BLaER1 (cell line): ENCODE measurements at regions not wholly inside any gene's neighbourhood (a gene's known extent, or its start where the extent isn't known, plus 50 kb on each side); places are given as distances from the start of the nearest gene placed in this dataset.
A peak's percentile ranks its signal among the peaks of the same experiment; 100 is the strongest.

Source experiments
- H3K27ac ChIP-seq: shearing (Covaris generic); formaldehyde crosslinking; 2 replicates; pipeline ENCODE4 v1.8.1; 2022
- H3K27me3 ChIP-seq: shearing (Covaris generic); formaldehyde crosslinking; 2 replicates; pipeline ENCODE4 v1.8.1; 2022
- H3K36me3 ChIP-seq: shearing (Covaris generic); formaldehyde crosslinking; 2 replicates; pipeline ENCODE4 v1.8.1; 2022
- H3K4me1 ChIP-seq: shearing (Covaris generic); formaldehyde crosslinking; 2 replicates; pipeline ENCODE4 v1.8.1; 2022
- H3K4me2 ChIP-seq: shearing (Covaris generic); formaldehyde crosslinking; 2 replicates; pipeline ENCODE4 v1.8.1; 2022
- H3K4me3 ChIP-seq: shearing (Covaris generic); formaldehyde crosslinking; 2 replicates; pipeline ENCODE4 v1.8.1; 2022
- H3K9ac ChIP-seq: shearing (Covaris generic); formaldehyde crosslinking; 2 replicates; pipeline ENCODE4 v1.8.1; 2022
- H3K9me3 ChIP-seq: shearing (Covaris generic); formaldehyde crosslinking; 2 replicates; pipeline ENCODE4 v1.8.1; 2022
- H4K20me1 ChIP-seq: shearing (Covaris generic); formaldehyde crosslinking; 2 replicates; pipeline ENCODE4 v1.8.1; 2022
- Cebpa-rat ChIP-seq: shearing (Covaris generic); IDR thresholded peaks from 2 replicates; pipeline ENCODE4 v1.8.1; 2022

GRCh38 chr10:90598513-90598912 is 259.3 kb downstream of the HTR7 start:
- Histone ChIP-seq H3K27ac (no peak overlapping the region; the same call in 1 of the 2 replicates), H4K20me1 (no peaks in the 10 kb centered on the region), H3K9me3 (peaks cover 42% of the 10 kb centered on the region), H3K4me2 (0 out of 2 replicates have a peak overlapping the region, but pooled peaks have one; percentile 3), H3K27me3 (no peaks in the 10 kb centered on the region), H3K9ac (no peak overlapping the region), H3K4me1 (peaks cover 57% of the 10 kb centered on the region), H3K36me3 (peaks cover 4% of the 10 kb centered on the region), H3K4me3 (no peak overlapping the region)
- TF ChIP-seq Cebpa-rat: no peak

GRCh38 chr10:90602862-90603610 is 254.8 kb downstream of the HTR7 start:
- H4K20me1 ChIP-seq: no peaks in the 10 kb centered on the region
- H3K4me3 ChIP-seq: no peak overlapping the region
- peaks cover 59% of the 10 kb centered on the region for H3K9me3 ChIP-seq
- H3K4me2 ChIP-seq: no peak overlapping the region
- TF ChIP-seq Cebpa-rat: no peak
- H3K4me1 ChIP-seq: peaks cover 12% of the 10 kb centered on the region
- H3K27me3 ChIP-seq: no peaks in the 10 kb centered on the region
- H3K9ac ChIP-seq: no peak overlapping the region
- H3K36me3 ChIP-seq: peaks cover 4% of the 10 kb centered on the region
- H3K27ac ChIP-seq: no peak overlapping the region

- Histone ChIP-seq H4K20me1 (no peaks in the 10 kb centered on the region), H3K9me3 (peaks cover 56% of the 10 kb centered on the region)
- no peak for TF ChIP-seq Cebpa-rat
Observed at GRCh38 chr10:90604636-90605035, 253.2 kb downstream of the HTR7 start.

DNA sequence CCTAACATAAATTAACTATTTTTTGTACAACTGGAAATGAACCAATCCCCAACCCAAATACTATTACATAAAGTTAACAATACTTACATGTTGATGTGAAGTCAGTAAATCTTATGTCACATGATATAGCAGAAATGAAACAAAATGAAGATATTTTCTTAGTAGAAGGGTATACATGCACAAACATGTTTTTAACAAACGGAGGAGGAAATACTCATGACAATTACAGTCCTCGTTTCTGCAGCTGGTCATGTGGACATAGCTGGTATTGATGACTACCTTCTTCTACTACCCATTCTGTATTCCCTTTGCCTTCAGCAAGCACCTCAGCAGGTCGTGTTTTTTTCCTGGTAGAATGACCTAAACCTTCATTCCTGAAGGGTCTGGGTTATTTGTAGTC is 252.3 kb downstream of the HTR7 start:
- Histone ChIP-seq H4K20me1 (no peaks in the 10 kb centered on the region), H3K27ac (no peak overlapping the region), H3K27me3 (no peaks in the 10 kb centered on the region), H3K4me3 (no peak overlapping the region), H3K9me3 (peaks cover 54% of the 10 kb centered on the region), H3K4me2 (no peak overlapping the region), H3K9ac (no peak overlapping the region), H3K4me1 (no peaks in the 10 kb centered on the region), H3K36me3 (peaks cover 4% of the 10 kb centered on the region)
- no peak for TF ChIP-seq Cebpa-rat

More at GRCh38 chr10:90604636-90605035, 253.2 kb downstream of the HTR7 start:
- no peak overlapping the region for H3K4me3 ChIP-seq
- peaks cover 4% of the 10 kb centered on the region for H3K36me3 ChIP-seq
- H3K27me3 ChIP-seq: no peaks in the 10 kb centered on the region
- no peaks in the 10 kb centered on the region for H3K4me1 ChIP-seq
- H3K9ac ChIP-seq: no peak overlapping the region
- H3K4me2 ChIP-seq: no peak overlapping the region
- no peak overlapping the region for H3K27ac ChIP-seq

GRCh38 chr10:90612276-90612675 is 245.6 kb downstream of the HTR7 start:
- Histone ChIP-seq H3K4me3 (no peak overlapping the region), H3K4me1 (no peaks in the 10 kb centered on the region), H3K9ac (no peak overlapping the region), H4K20me1 (no peaks in the 10 kb centered on the region), H3K27me3 (no peaks in the 10 kb centered on the region), H3K36me3 (no peaks in the 10 kb centered on the region), H3K27ac (no peak overlapping the region), H3K9me3 (peaks cover 19% of the 10 kb centered on the region; the same call in 1 of the 2 replicates), H3K4me2 (no peak overlapping the region)
- TF ChIP-seq Cebpa-rat: no peak

- no peak overlapping the region for H3K4me2 ChIP-seq
- no peak overlapping the region for H3K4me3 ChIP-seq
- TF ChIP-seq Cebpa-rat: no peak
Observed at GRCh38 chr10:90614631-90615030, 243.2 kb downstream of the HTR7 start.

GRCh38 chr10:90621577-90621976 is 236.3 kb downstream of the HTR7 start:
- no peaks in the 10 kb centered on the region for H4K20me1 ChIP-seq
- H3K27ac ChIP-seq: no peak overlapping the region
- no peak overlapping the region for H3K4me3 ChIP-seq
- H3K27me3 ChIP-seq: no peaks in the 10 kb centered on the region
- TF ChIP-seq Cebpa-rat: no peak
- H3K4me2 ChIP-seq: no peak overlapping the region
- H3K9me3 ChIP-seq: no peaks in the 10 kb centered on the region
- H3K9ac ChIP-seq: no peak overlapping the region
- H3K4me1 ChIP-seq: no peaks in the 10 kb centered on the region
- H3K36me3 ChIP-seq: no peaks in the 10 kb centered on the region

More at GRCh38 chr10:90614631-90615030, 243.2 kb downstream of the HTR7 start:
- H3K27me3 ChIP-seq: no peaks in the 10 kb centered on the region
- H3K9me3 ChIP-seq: peaks cover 7% of the 10 kb centered on the region; the same call in 1 of the 2 replicates
- H3K9ac ChIP-seq: no peak overlapping the region
- no peaks in the 10 kb centered on the region for H4K20me1 ChIP-seq
- H3K36me3 ChIP-seq: no peaks in the 10 kb centered on the region
- H3K4me1 ChIP-seq: no peaks in the 10 kb centered on the region
- H3K27ac ChIP-seq: no peak overlapping the region

GRCh38 chr10:90635111-90635765 is 222.6 kb downstream of the HTR7 start:
- Histone ChIP-seq H3K36me3 (no peaks in the 10 kb centered on the region), H3K4me2 (no peak overlapping the region), H3K27me3 (no peaks in the 10 kb centered on the region), H3K4me1 (peaks cover 12% of the 10 kb centered on the region), H3K27ac (no peak overlapping the region), H3K9ac (no peak overlapping the region), H3K4me3 (no peak overlapping the region), H4K20me1 (no peaks in the 10 kb centered on the region), H3K9me3 (peaks cover 7% of the 10 kb centered on the region; the same call in 1 of the 2 replicates)
- no peak for TF ChIP-seq Cebpa-rat

- Histone ChIP-seq H3K36me3 (no peaks in the 10 kb centered on the region), H3K4me1 (peaks cover 2% of the 10 kb centered on the region; the same call in 1 of the 2 replicates), H3K9ac (no peak overlapping the region), H4K20me1 (no peaks in the 10 kb centered on the region), H3K4me3 (no peak overlapping the region), H3K27me3 (no peaks in the 10 kb centered on the region), H3K4me2 (no peak overlapping the region), H3K27ac (no peak overlapping the region), H3K9me3 (peaks cover 7% of the 10 kb centered on the region; the same call in 1 of the 2 replicates)
- TF ChIP-seq Cebpa-rat: no peak
Observed at GRCh38 chr10:90640756-90641155, 217.1 kb downstream of the HTR7 start.

DNA sequence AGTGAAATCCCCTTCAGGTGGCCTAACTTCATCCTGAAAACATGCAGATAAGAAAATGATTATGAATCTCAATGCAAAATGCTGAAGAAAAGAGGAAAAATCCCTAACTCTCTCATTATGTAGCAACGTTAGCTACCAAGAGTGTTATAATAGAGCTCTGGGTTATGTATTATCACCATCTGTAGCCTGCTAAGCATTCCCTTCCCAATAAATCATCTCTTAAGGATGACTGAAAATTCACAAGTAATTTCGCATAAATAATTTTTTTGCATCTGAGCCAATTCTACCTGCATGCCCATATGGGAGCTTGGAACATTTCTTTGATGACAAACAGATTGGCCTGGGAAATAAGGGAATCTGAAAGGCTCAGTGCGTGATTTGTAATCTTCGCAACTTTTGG is 216.1 kb downstream of the HTR7 start:
- Histone ChIP-seq H3K4me3 (no peak overlapping the region), H3K9ac (no peak overlapping the region), H3K4me2 (no peak overlapping the region), H3K27ac (no peak overlapping the region), H3K36me3 (no peaks in the 10 kb centered on the region), H3K4me1 (no peaks in the 10 kb centered on the region), H3K9me3 (peaks cover 7% of the 10 kb centered on the region; the same call in 1 of the 2 replicates), H3K27me3 (no peaks in the 10 kb centered on the region), H4K20me1 (no peaks in the 10 kb centered on the region)
- no peak for TF ChIP-seq Cebpa-rat
